ENCODE measurements at regions not wholly inside any gene's neighbourhood (a gene's known extent, or its start where the extent isn't known, plus 50 kb on each side); places are given as distances from the start of the nearest gene placed in this dataset.

DNA sequence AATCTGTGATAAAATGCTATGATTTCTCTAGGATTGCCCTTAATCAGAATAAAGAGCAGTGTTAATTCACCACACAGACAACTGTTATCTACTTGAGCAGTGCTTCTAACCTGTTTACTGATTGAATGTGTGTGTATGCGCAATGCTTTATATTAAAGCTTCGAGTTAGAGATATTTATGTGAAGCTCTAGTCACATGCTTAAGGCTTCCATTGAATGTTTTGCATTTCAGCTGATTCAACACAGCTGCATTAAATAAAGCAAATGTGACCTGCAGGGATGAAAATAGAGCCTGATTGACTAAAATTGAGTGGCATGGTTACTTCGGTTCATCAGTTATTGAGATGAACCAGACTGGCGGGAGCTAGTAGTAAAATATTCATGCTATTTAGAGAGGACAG is 395.3 kb downstream of the JRKL start:
- Mint-ChIP-seq H3K27me3 (no peaks in the 10 kb centered on the region), H3K4me3 (ENCODE audit: low read depth) (no peak overlapping the region), H3K27ac (no peak overlapping the region), H3K36me3 (ENCODE audit: insufficient read depth) (no peaks in the 10 kb centered on the region), H3K9me3 (ENCODE audit: low read depth) (peaks cover 5% of the 10 kb centered on the region), H3K4me1 (ENCODE audit: low read depth) (peaks cover 17% of the 10 kb centered on the region)
- no peak for DNase-seq (ENCODE audit: low spot score, unreplicated experiment)
- TF ChIP-seq, protein P1, sequence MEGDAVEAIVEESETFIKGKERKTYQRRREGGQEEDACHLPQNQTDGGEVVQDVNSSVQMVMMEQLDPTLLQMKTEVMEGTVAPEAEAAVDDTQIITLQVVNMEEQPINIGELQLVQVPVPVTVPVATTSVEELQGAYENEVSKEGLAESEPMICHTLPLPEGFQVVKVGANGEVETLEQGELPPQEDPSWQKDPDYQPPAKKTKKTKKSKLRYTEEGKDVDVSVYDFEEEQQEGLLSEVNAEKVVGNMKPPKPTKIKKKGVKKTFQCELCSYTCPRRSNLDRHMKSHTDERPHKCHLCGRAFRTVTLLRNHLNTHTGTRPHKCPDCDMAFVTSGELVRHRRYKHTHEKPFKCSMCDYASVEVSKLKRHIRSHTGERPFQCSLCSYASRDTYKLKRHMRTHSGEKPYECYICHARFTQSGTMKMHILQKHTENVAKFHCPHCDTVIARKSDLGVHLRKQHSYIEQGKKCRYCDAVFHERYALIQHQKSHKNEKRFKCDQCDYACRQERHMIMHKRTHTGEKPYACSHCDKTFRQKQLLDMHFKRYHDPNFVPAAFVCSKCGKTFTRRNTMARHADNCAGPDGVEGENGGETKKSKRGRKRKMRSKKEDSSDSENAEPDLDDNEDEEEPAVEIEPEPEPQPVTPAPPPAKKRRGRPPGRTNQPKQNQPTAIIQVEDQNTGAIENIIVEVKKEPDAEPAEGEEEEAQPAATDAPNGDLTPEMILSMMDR (IDR thresholded peaks at IDR 0.05; ENCODE audit: unreplicated experiment) = no peak

DNA sequence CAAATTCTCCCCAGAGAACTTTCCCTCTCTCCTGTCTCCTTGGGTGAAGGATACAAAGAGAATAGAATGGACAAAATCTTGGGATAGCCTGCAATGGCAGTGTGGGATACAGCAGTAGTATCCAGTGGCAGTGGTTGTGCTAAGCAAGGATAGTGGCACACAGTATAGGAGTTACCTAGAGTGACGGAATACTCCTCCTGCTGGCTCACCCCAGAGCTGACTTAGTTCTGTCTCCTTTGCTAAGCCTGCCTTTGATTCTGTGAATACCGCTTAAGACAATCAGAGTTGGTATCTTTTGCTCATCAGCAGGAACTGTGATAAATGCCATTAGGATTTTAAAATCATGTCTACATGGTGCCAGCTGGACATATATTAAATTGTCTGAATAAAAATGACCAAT is 404.3 kb downstream of the JRKL start:
- Mint-ChIP-seq H3K36me3 (ENCODE audit: insufficient read depth) (no peaks in the 10 kb centered on the region), H3K27ac (no peak overlapping the region), H3K4me1 (ENCODE audit: low read depth) (no peaks in the 10 kb centered on the region), H3K9me3 (ENCODE audit: low read depth) (peaks cover 7% of the 10 kb centered on the region), H3K27me3 (no peaks in the 10 kb centered on the region), H3K4me3 (ENCODE audit: low read depth) (no peak overlapping the region)
- TF ChIP-seq, protein P1 (IDR thresholded peaks at IDR 0.05; ENCODE audit: unreplicated experiment) = no peak
- no peak for DNase-seq (ENCODE audit: low spot score, unreplicated experiment)

DNA sequence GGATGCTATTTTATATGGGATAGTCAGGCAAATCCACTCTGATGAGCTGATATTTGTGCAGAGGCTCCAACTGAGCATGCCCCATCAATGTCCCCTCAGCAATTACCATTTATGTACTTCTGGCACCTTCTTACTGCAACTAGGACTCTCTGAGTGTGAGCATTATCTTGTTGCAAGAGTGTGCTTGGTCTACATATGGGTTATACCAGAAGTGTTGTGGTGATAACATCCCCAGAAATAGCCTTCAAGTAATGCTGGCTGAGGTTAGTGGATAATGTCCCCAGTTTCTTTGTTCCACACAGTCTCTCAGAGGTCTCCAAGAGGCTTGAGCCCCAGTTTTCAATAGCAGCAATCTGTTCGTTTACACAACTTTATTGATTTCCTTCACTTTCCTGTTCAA is 408.6 kb downstream of the JRKL start:
- H3K27me3 Mint-ChIP-seq = no peaks in the 10 kb centered on the region
- TF ChIP-seq, protein P1 (IDR thresholded peaks at IDR 0.05; ENCODE audit: unreplicated experiment) = no peak
- no peak overlapping the region for H3K27ac Mint-ChIP-seq
- H3K4me1 Mint-ChIP-seq (ENCODE audit: low read depth) = no peaks in the 10 kb centered on the region
- peaks cover 3% of the 10 kb centered on the region for H3K9me3 Mint-ChIP-seq (ENCODE audit: low read depth)
- DNase-seq (ENCODE audit: low spot score, unreplicated experiment) = no peak
- H3K4me3 Mint-ChIP-seq (ENCODE audit: low read depth) = no peak overlapping the region
- no peaks in the 10 kb centered on the region for H3K36me3 Mint-ChIP-seq (ENCODE audit: insufficient read depth)

DNA sequence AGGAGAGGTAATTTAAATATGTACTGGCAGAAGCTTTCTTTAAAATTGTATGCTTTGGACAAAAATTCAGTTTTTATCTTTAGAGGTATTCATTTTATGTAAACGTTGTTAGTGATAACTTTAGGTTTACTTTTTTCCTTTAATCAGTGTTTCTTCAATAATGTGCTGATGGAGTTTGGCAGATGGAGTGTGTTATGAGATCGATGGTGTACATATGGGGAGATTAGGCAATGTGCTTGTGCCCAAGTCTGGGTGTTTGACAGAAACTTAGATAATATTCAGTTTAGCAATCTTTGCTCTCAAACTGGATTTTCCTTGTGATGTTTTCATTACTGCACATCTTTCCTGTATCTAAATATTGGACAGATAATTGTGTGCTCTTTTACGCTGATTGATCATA is 425.4 kb downstream of the JRKL start:
- no peak for DNase-seq (ENCODE audit: low spot score, unreplicated experiment)
- Mint-ChIP-seq H3K4me1 (ENCODE audit: low read depth) (peaks cover 4% of the 10 kb centered on the region), H3K27me3 (peaks cover 19% of the 10 kb centered on the region), H3K36me3 (ENCODE audit: insufficient read depth) (peaks cover 2% of the 10 kb centered on the region), H3K9me3 (ENCODE audit: low read depth) (peaks cover 10% of the 10 kb centered on the region), H3K27ac (no peak overlapping the region), H3K4me3 (ENCODE audit: low read depth) (no peak overlapping the region)
- TF ChIP-seq, protein P1 (IDR thresholded peaks at IDR 0.05; ENCODE audit: unreplicated experiment) = no peak

DNA sequence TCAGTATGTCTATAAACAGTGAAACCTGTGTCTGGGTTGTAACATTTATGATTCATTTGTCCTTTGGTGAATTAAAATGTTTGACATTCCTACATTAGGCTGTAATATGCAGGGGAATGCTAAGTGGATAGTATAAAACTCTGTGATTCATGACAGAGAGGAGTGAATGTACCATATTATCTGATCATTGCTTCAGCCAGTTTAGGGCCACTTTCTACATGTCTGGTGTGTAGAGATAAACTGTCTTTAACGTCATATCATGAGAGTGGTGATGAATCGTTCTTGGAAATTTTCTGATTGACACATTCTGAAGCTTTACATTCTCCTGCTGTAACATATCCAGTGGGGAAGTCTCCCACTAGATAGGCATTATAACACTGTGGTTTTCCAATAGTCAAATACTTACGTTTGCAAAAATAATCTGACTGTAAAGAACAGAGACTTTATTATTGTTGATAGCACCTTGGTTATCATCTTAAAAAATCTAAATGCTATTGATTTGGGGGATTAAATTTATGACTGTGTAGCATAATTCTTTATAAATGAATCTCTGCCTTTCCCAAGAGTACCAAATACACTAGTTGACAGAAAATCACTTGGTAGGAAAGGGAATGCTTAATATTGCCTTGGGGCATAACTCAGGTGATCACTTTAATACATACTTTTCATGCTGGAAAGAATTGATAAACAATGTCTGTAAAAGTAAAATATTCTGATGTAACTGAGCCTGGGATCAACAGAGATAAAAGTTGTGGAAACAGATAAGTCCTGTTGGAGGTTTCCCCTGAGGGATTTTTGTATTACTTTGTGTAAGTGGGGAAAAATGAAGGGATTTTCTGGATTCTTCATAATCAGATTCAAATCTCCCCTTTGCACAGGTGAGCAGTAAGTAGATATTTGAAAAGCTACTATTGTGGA is 427.9 kb downstream of the JRKL start:
- Mint-ChIP-seq H3K4me1 (ENCODE audit: low read depth) (peaks cover 4% of the 10 kb centered on the region), H3K36me3 (ENCODE audit: insufficient read depth) (peaks cover 2% of the 10 kb centered on the region), H3K4me3 (ENCODE audit: low read depth) (no peak overlapping the region), H3K27ac (no peak overlapping the region), H3K27me3 (peaks cover 19% of the 10 kb centered on the region), H3K9me3 (ENCODE audit: low read depth) (peaks cover 10% of the 10 kb centered on the region)
- no peak for DNase-seq (ENCODE audit: low spot score, unreplicated experiment)
- TF ChIP-seq, protein P1 (IDR thresholded peaks at IDR 0.05; ENCODE audit: unreplicated experiment) = no peak

Measured in progenitor cell of endocrine pancreas (in vitro differentiated cells).